G401.6 (cell line): ENCODE measurements at regions not wholly inside any gene's neighbourhood (a gene's known extent, or its start where the extent isn't known, plus 50 kb on each side); places are given as distances from the start of the nearest gene placed in this dataset.

Experiments used
- FAIRE-seq: peaks from 2 replicates; lab custom pipeline; 2012; peaks lifted over from hg19 to GRCh38; lab: Jason Lieb, UNC

GRCh38 chr2:118738524-118739308, 108.7 kb downstream of the EN1 start:
- no peak for FAIRE-seq

GRCh38 chr2:118738106-118738505, 109.3 kb downstream of the EN1 start:
- FAIRE-seq: no peak

GRCh38 chr2:118737684-118738083, 109.8 kb downstream of the EN1 start:
- no peak for FAIRE-seq

GRCh38 chr2:118732432-118732831, 115.0 kb downstream of the EN1 start:
- no peak for FAIRE-seq

GRCh38 chr2:118731413-118731812, 116.0 kb downstream of the EN1 start:
- FAIRE-seq: no peak

- FAIRE-seq: no peak
Measured at GRCh38 chr2:118730405-118730804, 117.0 kb downstream of the EN1 start.

- no peak for FAIRE-seq
Measured at GRCh38 chr2:118729760-118730159, 117.7 kb downstream of the EN1 start.

GRCh38 chr2:118728984-118729383, 118.5 kb downstream of the EN1 start:
- FAIRE-seq: no peak

GRCh38 chr2:118726821-118727220, 120.6 kb downstream of the EN1 start:
- no peak for FAIRE-seq

- FAIRE-seq: no peak
Measured at GRCh38 chr2:118723394-118723793, 124.1 kb downstream of the EN1 start.

- FAIRE-seq: no peak
Measured at GRCh38 chr2:118722976-118723375, 124.5 kb downstream of the EN1 start.

GRCh38 chr2:118721817-118722551, 125.5 kb downstream of the EN1 start:
- FAIRE-seq: no peak

- FAIRE-seq: no peak
Measured at GRCh38 chr2:118720866-118721265, 126.6 kb downstream of the EN1 start.

- no peak for FAIRE-seq
Measured at GRCh38 chr2:118718921-118719320, 128.5 kb downstream of the EN1 start.

GRCh38 chr2:118716102-118716501, 131.3 kb downstream of the EN1 start:
- no peak for FAIRE-seq

- no peak for FAIRE-seq
Measured at GRCh38 chr2:118714118-118714517, 133.3 kb downstream of the EN1 start.

- FAIRE-seq: no peak
Measured at GRCh38 chr2:118711603-118712002, 135.8 kb downstream of the EN1 start.

GRCh38 chr2:118710481-118710880, 137.0 kb downstream of the EN1 start:
- no peak for FAIRE-seq

- no peak for FAIRE-seq
Measured at GRCh38 chr2:118709786-118710185, 137.7 kb downstream of the EN1 start.

- no peak for FAIRE-seq
Measured at GRCh38 chr2:118706844-118707243, 140.6 kb downstream of the EN1 start.

GRCh38 chr2:118706371-118706770, 141.1 kb downstream of the EN1 start:
- FAIRE-seq: no peak

- FAIRE-seq: no peak
Measured at GRCh38 chr2:118705032-118705431, 142.4 kb downstream of the EN1 start.

- no peak for FAIRE-seq
Measured at GRCh38 chr2:118699447-118700175, 147.8 kb downstream of the EN1 start.
